HG03108 (cell line): ENCODE measurements at regions not wholly inside any gene's neighbourhood (a gene's known extent, or its start where the extent isn't known, plus 50 kb on each side); places are given as distances from the start of the nearest gene placed in this dataset.
"Not testable (repeated sequence)": the region's sequence is repeated elsewhere in the genome, so short reads cannot be mapped to it uniquely, and the experiment has no call there.

ENCODE experiments used
- ATAC-seq: cut with Tn5 transposase; IDR thresholded peaks from one replicate; pipeline ENCODE4 v1.9.1; 2021; ENCODE audit warnings: moderate library complexity; ENCODE audit not compliant: unreplicated experiment

DNA sequence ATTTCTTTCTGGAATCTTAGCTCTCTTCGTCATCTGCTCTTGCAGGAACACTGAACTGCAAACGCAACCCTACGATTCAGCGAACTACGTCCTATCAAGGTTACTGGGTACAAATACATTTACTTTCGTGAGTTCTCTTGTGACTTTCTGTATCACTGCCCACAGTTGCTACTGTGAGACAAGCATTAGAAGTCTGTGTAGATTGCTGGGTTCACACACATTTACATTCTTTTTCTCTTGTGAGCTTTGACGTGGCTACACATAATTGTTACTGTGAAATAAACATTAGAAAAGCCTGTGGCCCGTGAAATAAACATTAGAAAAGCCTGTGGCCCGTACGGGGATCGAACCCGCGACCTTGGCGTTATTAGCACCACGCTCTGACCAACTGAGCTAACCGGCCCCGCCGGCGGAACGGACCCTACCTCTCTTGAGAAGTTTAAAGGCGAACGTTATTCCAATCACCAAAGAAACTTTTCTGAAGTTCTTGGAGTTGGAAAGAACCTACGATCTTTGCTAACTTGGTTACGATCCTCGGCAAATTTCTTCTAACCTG is 61.2 kb upstream of the ZNF322 start:
- ATAC-seq = not testable (repeated sequence)

- ATAC-seq = not testable (repeated sequence)
Observed at GRCh38 chr6:26730019-26730766, 70.6 kb upstream of the ZNF322 start.

GRCh38 chr6:26734776-26735472 is 75.4 kb upstream of the ZNF322 start:
- not testable (repeated sequence) for ATAC-seq

GRCh38 chr6:26739811-26740210 is 80.3 kb upstream of the ZNF322 start:
- no peak for ATAC-seq

DNA sequence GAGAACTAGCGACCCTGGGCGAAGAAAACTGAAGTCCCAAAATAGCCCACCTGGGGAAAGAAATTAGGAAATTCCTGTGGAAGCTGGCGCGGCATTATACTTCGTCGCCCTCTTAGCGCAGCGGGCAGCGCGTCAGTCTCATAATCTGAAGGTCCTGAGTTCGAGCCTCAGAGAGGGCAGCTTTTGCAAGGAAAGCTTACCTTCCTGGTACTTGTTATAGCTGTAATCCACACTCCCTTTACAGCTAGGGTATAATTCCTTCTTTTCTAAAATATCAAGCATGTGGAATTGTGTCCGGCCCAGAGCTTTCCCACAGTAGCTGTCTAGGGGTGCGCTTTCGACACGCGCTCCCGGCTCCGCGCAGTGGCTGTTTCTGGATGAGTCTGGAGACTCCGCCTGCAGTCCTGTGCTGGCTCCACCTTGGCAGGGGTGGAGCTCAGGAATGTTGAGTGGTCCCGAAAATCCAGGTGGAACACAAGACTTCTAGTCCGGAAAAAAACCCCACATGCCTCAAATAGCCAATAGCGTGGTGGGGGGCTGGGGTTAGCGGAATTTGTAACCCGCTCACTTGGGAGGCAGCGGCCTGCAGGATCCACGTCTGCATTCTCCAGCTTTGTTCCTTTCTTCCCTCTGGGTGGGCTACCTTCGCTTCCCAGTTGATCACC is 83.7 kb upstream of the ZNF322 start:
- ATAC-seq = no peak

GRCh38 chr6:26743941-26744699 is 84.6 kb upstream of the ZNF322 start:
- no peak for ATAC-seq

DNA sequence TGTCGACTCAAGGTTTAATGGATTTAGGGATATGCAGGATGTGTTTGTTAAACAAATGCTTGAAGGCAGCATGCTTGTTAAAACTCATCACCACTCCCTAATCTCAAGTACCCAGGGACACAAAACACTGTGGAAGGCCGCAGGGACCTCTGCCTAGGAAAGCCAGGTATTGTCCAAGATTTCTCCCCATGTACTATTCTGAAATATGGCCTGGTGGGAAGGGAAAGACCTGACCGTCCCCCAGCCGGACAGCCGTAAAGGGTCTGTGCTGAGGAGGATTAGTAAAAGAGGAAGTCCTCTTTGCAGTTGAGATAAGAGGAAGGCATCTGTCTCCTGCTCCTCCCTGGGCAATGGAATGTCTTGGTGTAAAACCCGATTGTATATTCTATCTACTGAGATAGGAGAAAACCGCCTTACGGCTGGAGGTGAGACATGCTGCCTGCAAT is 85.3 kb upstream of the ZNF322 start:
- ATAC-seq = not testable (repeated sequence)

GRCh38 chr6:26745964-26746363 is 86.4 kb upstream of the ZNF322 start:
- ATAC-seq = not testable (repeated sequence)

GRCh38 chr6:26749126-26749758 is 89.7 kb upstream of the ZNF322 start:
- ATAC-seq = not testable (repeated sequence)

DNA sequence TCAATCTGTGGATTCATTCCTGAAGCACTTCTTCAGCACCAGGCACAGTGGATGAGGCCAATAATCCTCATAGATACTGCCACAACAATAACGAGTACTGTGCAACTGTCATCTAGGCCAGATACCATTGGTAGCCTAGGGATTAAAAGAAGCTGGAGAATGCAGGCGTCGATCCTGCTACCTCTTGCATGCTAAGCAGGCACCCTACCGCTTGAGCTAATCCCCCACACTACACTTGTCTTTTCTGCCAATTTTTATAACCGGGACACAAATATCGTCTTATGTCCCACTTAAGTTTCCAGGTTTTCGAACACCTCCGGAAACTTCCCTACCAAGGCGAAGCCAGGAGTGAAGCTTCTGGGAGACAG is 90.2 kb upstream of the ZNF322 start:
- not testable (repeated sequence) for ATAC-seq

- ATAC-seq = no peak
Observed at GRCh38 chr6:26754212-26754611, 94.7 kb upstream of the ZNF322 start.

GRCh38 chr6:26754801-26755200 is 95.3 kb upstream of the ZNF322 start:
- not testable (repeated sequence) for ATAC-seq

GRCh38 chr6:26756067-26756805 is 96.7 kb upstream of the ZNF322 start:
- ATAC-seq = not testable (repeated sequence)

- ATAC-seq = not testable (repeated sequence)
Observed at GRCh38 chr6:26766203-26766902, 106.8 kb upstream of the ZNF322 start.

DNA sequence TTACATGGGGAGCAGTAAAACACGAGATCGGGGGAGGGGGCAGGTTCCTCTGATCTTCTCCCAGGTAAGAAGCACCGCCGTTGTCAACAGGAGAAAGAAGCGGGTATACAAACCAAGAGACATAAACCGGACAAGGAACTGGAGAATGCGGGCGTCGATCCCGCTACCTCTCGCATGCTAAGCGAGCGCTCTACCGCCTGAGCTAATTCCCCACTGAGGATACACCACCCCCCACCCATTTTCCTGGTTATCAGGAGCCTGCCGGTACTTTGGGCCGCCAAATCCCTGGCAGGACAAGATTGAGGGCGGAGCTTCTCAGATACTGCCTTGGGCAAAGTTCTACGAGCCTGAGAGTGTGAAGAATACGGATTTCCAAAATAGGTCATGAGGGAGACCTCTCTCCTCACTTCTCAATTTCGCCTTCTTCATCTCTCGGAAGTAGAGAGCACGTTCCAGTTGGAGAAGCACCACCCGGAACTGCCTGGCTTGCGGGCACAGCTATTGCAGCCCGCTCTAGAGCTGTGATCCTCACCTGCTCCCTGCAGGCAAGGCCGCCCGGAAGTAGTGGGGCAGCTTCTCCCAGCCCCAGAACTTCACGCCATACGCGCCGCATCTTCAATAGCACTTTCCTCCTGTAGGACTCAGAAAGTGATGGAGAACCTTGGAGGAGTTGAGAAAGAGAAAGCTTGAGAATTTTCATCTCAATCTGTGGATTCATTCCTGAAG is 111.6 kb upstream of the ZNF322 start:
- not testable (repeated sequence) for ATAC-seq

- not testable (repeated sequence) for ATAC-seq
Observed at GRCh38 chr6:26773414-26773813, 113.9 kb upstream of the ZNF322 start.

DNA sequence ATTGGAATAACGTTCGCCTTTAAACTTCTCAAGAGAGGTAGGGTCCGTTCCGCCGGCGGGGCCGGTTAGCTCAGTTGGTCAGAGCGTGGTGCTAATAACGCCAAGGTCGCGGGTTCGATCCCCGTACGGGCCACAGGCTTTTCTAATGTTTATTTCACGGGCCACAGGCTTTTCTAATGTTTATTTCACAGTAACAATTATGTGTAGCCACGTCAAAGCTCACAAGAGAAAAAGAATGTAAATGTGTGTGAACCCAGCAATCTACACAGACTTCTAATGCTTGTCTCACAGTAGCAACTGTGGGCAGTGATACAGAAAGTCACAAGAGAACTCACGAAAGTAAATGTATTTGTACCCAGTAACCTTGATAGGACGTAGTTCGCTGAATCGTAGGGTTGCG is 121.0 kb upstream of the ZNF322 start:
- not testable (repeated sequence) for ATAC-seq
